HCT116 (cell line): ENCODE measurements at regions not wholly inside any gene's neighbourhood (a gene's known extent, or its start where the extent isn't known, plus 50 kb on each side); places are given as distances from the start of the nearest gene placed in this dataset.

Experiments
- ATAC-seq: fragments of 200-7000 bp; cut with Tn5 transposase; 2 replicates; pipeline ENCODE4 v1.9.1; 2020; ENCODE audit warnings: mild to moderate bottlenecking, moderate library complexity
- BruUV-seq: library from RNA; stranded (reverse); fragments of 400-500 nt; replicated peaks from 2 replicates; lab custom pipeline; 2021; lab: Mats Ljungman, UMichigan
- CTCF ChIA-PET: fragments of 300-600 bp; sonication (Branson Sonifier 250); formaldehyde crosslinking; loops from one replicate; lab custom pipeline; 2021; ENCODE audit warnings: antibody characterized with exemption; lab: Charles Lee
- POLR2A ChIA-PET: fragments of 300-600, 350-600 bp; sonication (Branson Sonifier 250); formaldehyde crosslinking; loops from one replicate; lab custom pipeline; 2021; ENCODE audit warnings: antibody characterized with exemption; lab: Charles Lee
- RAD21 ChIA-PET, 2 experiments: fragments of 300-600 bp; sonication (Branson Sonifier 250); formaldehyde crosslinking; loops; one replicate each; lab custom pipeline; 2023; ENCODE audit warnings: low total read pairs in 2 of 2; ENCODE audit not compliant: uncharacterized antibody in 2 of 2, unreplicated experiment in 2 of 2, low non-redundant PET in 1 of 2; lab: Charles Lee
- DNase-seq: peaks from one replicate; pipeline ENCODE4 v3.0.0-alpha.2; 2010; ENCODE audit warnings: low read depth, low spot score
- H2AFZ ChIP-seq: fragments of 200-600 bp; shearing (Covaris generic), sonication (generic); 2 replicates; pipeline ENCODE4 v1.6.1; 2017; ENCODE audit warnings: low read depth, mixed run types, mixed read lengths, antibody characterized with exemption, low read length; ENCODE audit not compliant: poor library complexity, severe bottlenecking
- H3K27ac ChIP-seq: 2 replicates; pipeline ENCODE4 v1.5.1; 2012; ENCODE audit warnings: low read depth, low read length
- H3K27me3 ChIP-seq: fragments of 200-600 bp; sonication (generic); 2 replicates; pipeline ENCODE4 v1.6.1; 2016; ENCODE audit warnings: mixed run types, low read length, mixed read lengths; ENCODE audit not compliant: insufficient read depth
- H3K36me3 ChIP-seq, 2 experiments: fragments of 200-500 bp in 1 of 2; fragments of 200-600 bp in 1 of 2; sonication (Bioruptor generic) in 1 of 2; sonication (generic) in 1 of 2; 2 replicates each; pipeline versions ENCODE4 v1.5.1 to v1.6.1; 2014 to 2016; ENCODE audit warnings: low read length in 2 of 2, inconsistent platforms in 1 of 2, mixed read lengths in 1 of 2, mixed run types in 1 of 2; ENCODE audit not compliant: insufficient read depth in 2 of 2, control insufficient read depth in 1 of 2
- H3K4me1 ChIP-seq, 2 experiments: fragments of 200-600 bp in 1 of 2; sonication (generic) in 1 of 2; 2 replicates each; pipeline versions ENCODE4 v1.5.1 to v1.6.1; 2012 to 2017; ENCODE audit warnings: low read length in 2 of 2, inconsistent platforms in 1 of 2, mild to moderate bottlenecking in 1 of 2, mixed read lengths in 1 of 2, mixed run types in 1 of 2, moderate library complexity in 1 of 2; ENCODE audit not compliant: insufficient read depth in 2 of 2, control insufficient read depth in 1 of 2
- H3K4me2 ChIP-seq: fragments of 200-600 bp; sonication (generic); 2 replicates; pipeline ENCODE4 v1.6.1; 2017; ENCODE audit warnings: mixed run types, low read length, mixed read lengths
- H3K4me3 ChIP-seq, 2 experiments: fragments of 200-600 bp in 1 of 2; sonication (generic) in 1 of 2; replicated peaks in 1 of 2; 2 replicates each; pipeline ENCODE4 v1.5.1; 2011 to 2016; ENCODE audit warnings: low read length in 2 of 2, control low read depth in 1 of 2, low read depth in 1 of 2, mild to moderate bottlenecking in 1 of 2, mixed read lengths in 1 of 2, mixed run types in 1 of 2
- H3K79me2 ChIP-seq: fragments of 200-600 bp; sonication (generic); 2 replicates; pipeline ENCODE4 v1.6.1; 2017; ENCODE audit warnings: mild to moderate bottlenecking, mixed run types, low read length, moderate library complexity, mixed read lengths; ENCODE audit not compliant: insufficient read depth
- H3K9ac ChIP-seq: fragments of 200-600 bp; sonication (generic); 2 replicates; pipeline ENCODE4 v1.6.1; 2016; ENCODE audit warnings: low read length, mixed read lengths
- H3K9me2 ChIP-seq: fragments of 200-600 bp; sonication (generic), shearing (Covaris generic); 2 replicates; pipeline ENCODE4 v1.6.1; 2017; ENCODE audit warnings: mixed run types, mild to moderate bottlenecking, moderate library complexity; ENCODE audit not compliant: insufficient read depth
- H3K9me3 ChIP-seq, 2 experiments: fragments of 200-500 bp in 1 of 2; fragments of 200-600 bp in 1 of 2; sonication (Bioruptor generic) in 1 of 2; sonication (generic) in 1 of 2; 2 replicates each; pipeline ENCODE4 v1.6.1; 2014 to 2017; ENCODE audit warnings: low read length in 2 of 2, mixed read lengths in 2 of 2, inconsistent platforms in 1 of 2, low read depth in 1 of 2, mild to moderate bottlenecking in 1 of 2, mixed run types in 1 of 2, moderate library complexity in 1 of 2; ENCODE audit not compliant: control insufficient read depth in 1 of 2, insufficient read depth in 1 of 2
- H4K20me1 ChIP-seq: fragments of 200-600 bp; sonication (generic), shearing (Covaris generic); 2 replicates; pipeline ENCODE4 v1.6.1; 2017; ENCODE audit warnings: mixed run types, mild to moderate bottlenecking, moderate library complexity; ENCODE audit not compliant: insufficient read depth
- CEBPB ChIP-seq: IDR thresholded peaks from 2 replicates; pipeline ENCODE4 v1.6.1; 2012; ENCODE audit warnings: low read depth
- CTCF ChIP-seq, 3 experiments: fragments of 200-600 bp in 1 of 3; sonication (generic) in 1 of 3; IDR thresholded peaks in 2 of 3; conservative IDR thresholded peaks in 1 of 3; 2 replicates each; pipeline ENCODE4 v1.5.1; 2012 to 2017; ENCODE audit warnings: low read depth in 2 of 3, low read length in 2 of 3, antibody characterized with exemption in 1 of 3, borderline replicate concordance in 1 of 3, control low read depth in 1 of 3, mild to moderate bottlenecking in 1 of 3, mixed read lengths in 1 of 3, mixed run types in 1 of 3, moderate library complexity in 1 of 3; ENCODE audit not compliant: insufficient read depth in 1 of 3
- EGR1 ChIP-seq: IDR thresholded peaks from 2 replicates; pipeline ENCODE4 v1.6.1; 2012; ENCODE audit warnings: low read depth
- ELF1 ChIP-seq: IDR thresholded peaks from 2 replicates; pipeline ENCODE4 v1.6.1; 2012; ENCODE audit warnings: low read depth, borderline replicate concordance
- JUND ChIP-seq: IDR thresholded peaks from 2 replicates; pipeline ENCODE4 v1.6.1; 2012
- POLR2A ChIP-seq: IDR thresholded peaks from 2 replicates; pipeline ENCODE4 v1.7.0; 2011; ENCODE audit warnings: borderline replicate concordance; ENCODE audit not compliant: insufficient read depth, insufficient read length; ENCODE audit errors: extremely low read depth
- POLR2AphosphoS5 ChIP-seq: IDR thresholded peaks from 2 replicates; pipeline ENCODE4 v1.6.1; 2011; ENCODE audit warnings: mild to moderate bottlenecking, low read depth, low read length, moderate library complexity
- SIN3A ChIP-seq: IDR thresholded peaks from 2 replicates; pipeline ENCODE4 v1.6.1; 2012; ENCODE audit warnings: low read depth
- TCF7L2 ChIP-seq: IDR thresholded peaks from 2 replicates; pipeline ENCODE4 v1.7.0; 2011; ENCODE audit warnings: borderline replicate concordance, inconsistent platforms; ENCODE audit not compliant: insufficient read depth, insufficient read length; ENCODE audit errors: extremely low read depth
- ZBTB33 ChIP-seq: IDR thresholded peaks from 2 replicates; pipeline ENCODE4 v1.6.1; 2011; ENCODE audit warnings: mild to moderate bottlenecking, low read length, moderate library complexity; ENCODE audit not compliant: insufficient replicate concordance; ENCODE audit errors: extremely low read depth
- ZFX ChIP-seq: fragments of 450-650 bp; IDR thresholded peaks from 2 replicates; pipeline ENCODE4 v1.6.1; 2017
- ZNF274 ChIP-seq: fragments of 200-500 bp; sonication (Bioruptor generic); IDR thresholded peaks from 2 replicates; pipeline ENCODE4 v1.6.1; 2014; ENCODE audit warnings: mild to moderate bottlenecking, low read depth, low read length, inconsistent platforms
- intact Hi-C: fragments of 100-400 bp; cut with micrococcal nuclease; formaldehyde crosslinking; loops from 2 replicates; pipeline ENCODE4 v1.10.0; 2022

GRCh38 chr21:35783721-35784120 lies 276.6 kb downstream of the SETD4 start:
- Histone ChIP-seq H3K9ac (no peak overlapping the region), H4K20me1 (no peaks in the 10 kb centered on the region), H2AFZ (no peak overlapping the region), H3K27me3 (no peaks in the 10 kb centered on the region), H3K4me3 (no peak overlapping the region), H3K4me2 (no peak overlapping the region), H3K9me2 (no peaks in the 10 kb centered on the region), H3K4me1 (peaks cover 0 to 4% of the 10 kb centered on the region in 2 experiments; a peak in 1 of 4 replicates), H3K79me2 (no peaks in the 10 kb centered on the region), H3K9me3 (no peaks in the 10 kb centered on the region), H3K36me3 (no peaks in the 10 kb centered on the region), H3K27ac (no peak overlapping the region)
- DNase-seq (no peak), ATAC-seq (no peak)
- POLR2A ChIA-PET = no interaction called here
- intact Hi-C loops = no loop called here
- RAD21 ChIA-PET = no interaction called here
- no TSS peak for BruUV-seq
- CTCF ChIA-PET = no interaction called here
- TF ChIP-seq ZNF274 (no peak), ZFX (no peak), JUND (no peak), SIN3A (no peak), EGR1 (no peak), CEBPB (no peak), CTCF (IDR thresholded peaks at IDR 0.05 in 2 of 3, conservative IDR thresholded peaks at IDR 0.05 in 1 of 3; ENCODE audit: borderline replicate concordance in 1 of 3, insufficient read depth in 1 of 3, low read depth in 2 of 3, low read length in 2 of 3) (no peak)

GRCh38 chr21:35782667-35783066 lies 277.7 kb downstream of the SETD4 start:
- Histone ChIP-seq H3K4me3 (no peak overlapping the region), H3K9ac (no peak overlapping the region), H3K9me3 (no peaks in the 10 kb centered on the region), H2AFZ (no peak overlapping the region), H3K27me3 (no peaks in the 10 kb centered on the region), H3K36me3 (no peaks in the 10 kb centered on the region), H3K4me2 (no peak overlapping the region), H3K27ac (no peak overlapping the region), H3K9me2 (no peaks in the 10 kb centered on the region), H3K4me1 (peaks cover 0 to 4% of the 10 kb centered on the region in 2 experiments; a peak in 1 of 4 replicates), H3K79me2 (no peaks in the 10 kb centered on the region), H4K20me1 (no peaks in the 10 kb centered on the region)
- ChIA-PET RAD21 (no interaction called here), CTCF (no interaction called here), POLR2A (no interaction called here)
- ATAC-seq = no peak
- BruUV-seq = no TSS peak
- DNase-seq = no peak
- TF ChIP-seq ELF1 (no peak), ZFX (no peak), POLR2AphosphoS5 (no peak), SIN3A (no peak), TCF7L2 (no peak), POLR2A (no peak), ZBTB33 (no peak)
- intact Hi-C loops = no loop called here
